Suppressor macrophage (primary cell): ENCODE measurements at regions not wholly inside any gene's neighbourhood (a gene's known extent, or its start where the extent isn't known, plus 50 kb on each side); places are given as distances from the start of the nearest gene placed in this dataset.
"Not testable (repeated sequence)": the region's sequence is repeated elsewhere in the genome, so short reads cannot be mapped to it uniquely, and the experiment has no call there.

Experiments
- DNase-seq, 4 experiments: peaks; one replicate each; pipeline ENCODE4 v3.0.0-alpha.2; 2020 to 2022

DNA sequence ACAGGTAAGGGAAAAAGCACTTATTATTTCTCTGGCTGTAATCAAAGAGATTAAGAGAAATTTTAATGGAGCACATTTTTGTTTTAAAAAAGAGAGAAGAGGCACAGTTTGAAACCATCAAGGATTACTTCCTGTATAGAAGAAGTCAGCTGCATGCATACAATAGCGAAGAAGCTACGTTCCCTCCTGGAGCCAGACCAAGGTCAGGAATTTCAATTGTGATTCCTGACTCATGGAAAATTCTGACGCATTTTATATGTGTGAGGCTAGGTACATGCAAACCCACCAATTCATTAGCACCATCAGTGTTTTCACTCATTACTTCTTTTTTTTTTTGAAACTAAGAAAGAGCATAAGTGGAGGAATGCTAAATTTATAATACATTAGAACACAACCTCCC lies 232.7 kb upstream of the SGK1 start:
- no peak for DNase-seq

DNA sequence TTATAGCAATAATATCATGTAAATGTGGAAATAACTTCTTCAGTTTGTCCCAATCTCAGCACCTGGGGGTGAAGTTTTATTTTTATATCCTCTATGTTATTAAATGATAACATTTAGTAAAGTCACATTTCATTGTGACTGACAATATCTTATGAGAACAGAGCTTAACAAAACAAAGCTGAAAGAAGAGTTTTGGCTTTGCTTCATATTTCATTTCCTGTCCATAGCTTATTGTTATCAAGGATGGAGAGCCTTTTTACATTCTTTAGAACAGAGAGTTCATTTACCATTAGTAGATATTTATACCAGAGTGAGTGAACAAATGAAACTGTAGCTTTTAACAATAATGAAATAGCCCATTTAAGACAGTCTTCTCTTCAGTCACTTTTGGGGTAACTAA lies 231.9 kb upstream of the SGK1 start:
- DNase-seq = no peak

DNA sequence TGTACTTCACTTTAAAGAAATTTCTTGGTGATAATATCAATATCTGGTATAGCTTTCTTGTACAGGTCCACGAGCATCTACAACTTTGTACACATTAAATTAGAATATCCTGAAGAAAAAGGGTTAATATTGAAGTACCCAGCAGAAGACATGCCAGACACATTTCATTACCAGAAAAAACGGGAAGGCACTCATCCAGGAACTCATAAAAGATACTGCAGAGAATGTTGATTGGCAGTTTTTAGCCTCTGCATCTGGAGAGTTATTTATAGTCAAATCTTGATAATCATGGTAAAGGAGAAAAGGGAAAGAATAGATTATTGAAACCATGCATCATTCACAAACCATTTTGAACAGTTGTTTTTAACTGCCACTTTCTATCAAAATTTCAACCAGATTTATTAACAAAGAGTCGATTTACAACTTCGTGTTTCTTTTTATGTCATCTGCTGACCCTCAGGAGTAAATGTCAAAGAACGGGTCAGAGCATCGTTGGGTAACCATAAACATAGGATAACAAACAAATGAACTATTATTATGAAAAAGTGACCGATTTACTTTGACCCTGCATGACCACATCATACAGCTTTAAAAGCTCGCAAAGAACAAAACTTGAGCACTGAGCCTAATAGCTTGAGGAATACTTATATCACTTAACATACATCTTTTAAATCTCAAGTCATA lies 229.2 kb upstream of the SGK1 start:
- DNase-seq = no peak

DNA sequence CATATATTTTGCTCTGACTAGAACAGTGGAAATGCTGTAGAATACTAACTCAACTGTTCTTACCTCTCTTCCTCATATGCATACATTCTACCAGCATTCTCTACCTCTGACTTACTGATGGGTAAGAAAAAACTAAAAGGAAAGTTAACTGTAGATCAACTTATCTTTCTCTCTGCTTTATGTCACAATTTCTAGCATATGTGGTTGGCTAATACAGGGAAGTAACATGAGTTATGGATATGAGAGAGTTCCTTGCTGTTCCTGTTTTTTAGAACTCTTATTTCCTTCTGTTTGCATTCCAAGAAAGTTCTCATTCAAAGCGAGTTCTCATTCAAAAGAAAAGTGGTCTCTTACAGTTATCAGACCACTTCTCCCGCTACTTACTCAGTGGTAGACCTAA lies 226.8 kb upstream of the SGK1 start:
- DNase-seq = peak in 3 of 4 experiments; percentile 29 to 83 (median 79)

DNA sequence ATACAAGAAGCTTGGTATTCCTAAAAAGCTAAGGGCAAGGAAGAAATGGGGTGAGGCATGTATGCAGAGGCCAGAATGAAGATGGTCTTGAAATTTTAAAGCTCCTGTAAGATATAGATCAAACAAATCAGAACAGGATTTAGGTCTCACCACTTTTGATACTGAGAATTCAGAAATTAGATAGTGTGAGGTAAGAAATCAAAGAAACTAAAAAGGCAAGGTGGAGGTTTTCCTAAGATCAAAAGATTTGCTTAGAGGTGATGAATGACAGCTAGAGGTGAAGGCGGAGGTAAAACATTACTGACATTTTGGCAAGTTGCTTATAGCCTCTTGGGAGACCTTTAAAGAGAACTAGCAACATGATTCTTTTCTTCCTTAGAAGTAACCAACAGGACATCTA lies 225.2 kb upstream of the SGK1 start:
- no peak for DNase-seq

DNA sequence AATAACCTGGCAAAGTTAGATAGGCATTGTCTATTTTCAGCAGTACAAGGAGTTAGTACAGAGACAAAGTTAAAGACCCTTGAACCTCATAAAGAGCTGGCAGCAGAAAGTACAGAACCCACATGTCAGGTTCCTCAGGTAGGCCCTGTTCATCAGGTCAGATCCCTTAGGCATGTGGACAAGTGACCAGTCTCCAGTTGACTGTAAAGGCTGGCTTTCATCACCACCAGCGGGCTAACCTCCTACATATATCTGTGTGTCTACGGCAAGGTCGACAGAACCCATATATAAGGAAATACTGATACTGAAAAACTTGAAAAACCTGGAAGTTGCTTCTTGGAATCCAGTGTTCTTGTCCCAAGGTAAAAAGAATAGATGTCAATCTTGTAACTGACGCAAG lies 223.1 kb upstream of the SGK1 start:
- no peak for DNase-seq

DNA sequence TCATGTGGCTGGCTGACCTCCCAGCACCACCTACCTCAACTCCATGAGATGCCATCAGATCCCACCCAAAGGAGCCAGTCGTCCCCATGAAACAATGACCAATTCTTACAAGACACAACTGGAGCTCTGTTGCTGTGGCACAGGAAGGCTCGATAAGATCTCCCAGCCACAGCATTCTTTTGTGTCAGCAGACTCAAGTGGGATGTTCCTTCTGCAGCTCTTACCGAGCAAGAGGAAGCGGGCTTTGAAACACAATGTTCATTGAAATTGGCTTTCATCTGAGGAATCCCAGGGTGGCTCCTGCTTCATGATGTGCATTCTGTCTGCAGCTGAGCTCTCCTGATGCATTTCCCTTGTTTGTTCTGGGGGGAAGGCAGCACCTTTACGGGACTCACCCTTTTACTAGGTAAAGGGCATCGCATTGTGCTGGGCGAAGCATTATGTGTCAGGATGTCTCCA lies 222.0 kb upstream of the SGK1 start:
- DNase-seq = peak; percentile 59 to 80 (median 72)

DNA sequence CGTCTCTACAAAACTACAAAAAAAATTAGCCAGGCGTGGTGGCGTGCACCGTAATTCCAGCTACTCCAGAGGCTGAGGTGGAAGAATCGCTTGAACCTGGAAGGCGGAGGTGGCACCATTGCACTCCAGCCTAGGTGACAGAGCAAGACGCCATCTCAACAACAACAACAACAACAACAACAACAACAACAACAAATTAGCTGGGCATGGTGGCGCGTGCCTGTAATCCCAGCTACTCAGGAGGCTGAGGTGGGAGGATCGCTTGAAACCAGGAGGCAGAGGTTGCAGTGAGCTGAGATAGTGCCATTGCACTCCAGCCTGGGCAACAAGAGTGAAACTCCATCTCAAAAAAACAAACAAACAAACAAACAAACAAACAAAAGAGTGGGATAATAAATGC lies 219.9 kb upstream of the SGK1 start:
- not testable (repeated sequence) for DNase-seq

DNA sequence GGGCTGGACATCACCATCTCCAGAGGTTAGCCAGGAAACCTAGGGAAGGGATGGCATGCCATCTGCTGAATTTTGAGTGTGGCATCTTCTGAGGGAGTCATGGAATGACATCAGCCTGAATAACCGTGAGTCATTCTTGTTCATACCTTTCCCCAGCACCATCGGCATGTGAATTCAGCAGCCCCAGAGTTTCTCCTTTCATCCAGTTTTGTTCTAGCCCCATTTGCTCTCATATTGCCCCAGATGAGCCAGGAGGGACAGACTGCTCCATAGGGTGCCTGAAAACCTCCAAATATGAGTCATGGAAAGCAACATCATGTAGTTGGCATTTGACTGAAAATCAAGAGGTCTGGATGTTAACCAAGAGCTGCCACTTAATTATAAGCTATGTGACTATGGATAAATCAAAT lies 219.2 kb upstream of the SGK1 start:
- no peak for DNase-seq

DNA sequence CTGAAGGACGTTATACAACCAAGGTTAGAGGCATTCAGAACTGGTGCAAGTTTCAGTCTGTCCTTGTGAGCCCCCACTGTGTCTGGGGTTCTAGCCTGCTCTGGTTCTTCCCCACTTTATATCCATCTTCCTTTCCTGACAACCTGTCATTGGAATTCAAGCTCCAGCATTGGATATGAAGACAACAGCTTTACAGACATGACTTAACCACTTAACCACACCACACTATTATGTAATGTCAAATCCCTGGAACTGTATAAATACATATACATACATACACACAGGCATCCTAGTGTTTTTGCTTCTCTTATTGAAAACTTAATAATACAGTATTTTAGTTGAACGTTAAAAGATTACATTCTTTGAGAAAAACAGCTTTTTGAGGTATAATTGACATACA lies 217.9 kb upstream of the SGK1 start:
- DNase-seq = no peak

DNA sequence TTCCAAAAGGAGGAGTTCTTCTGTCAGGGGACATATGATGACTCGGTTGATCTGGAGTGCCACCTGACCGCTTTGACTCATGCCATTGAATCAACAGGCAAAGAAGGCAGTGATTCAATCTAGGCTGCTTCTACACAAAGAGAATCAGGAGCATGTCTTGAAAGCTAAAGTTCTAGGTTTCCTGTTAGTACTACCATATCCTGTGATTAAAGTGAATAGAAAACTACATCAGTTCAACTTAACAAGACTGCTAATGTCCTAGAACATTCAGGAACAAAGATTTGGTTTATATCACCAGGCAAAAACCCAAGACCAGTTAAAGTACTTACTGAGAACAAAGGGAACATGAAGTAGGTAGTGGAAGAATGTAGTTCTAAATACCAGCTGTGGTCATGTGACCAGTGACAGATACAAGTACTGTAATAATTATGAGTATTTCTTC lies 216.8 kb upstream of the SGK1 start:
- DNase-seq = peak in 1 of 4 experiments; percentile 25

DNA sequence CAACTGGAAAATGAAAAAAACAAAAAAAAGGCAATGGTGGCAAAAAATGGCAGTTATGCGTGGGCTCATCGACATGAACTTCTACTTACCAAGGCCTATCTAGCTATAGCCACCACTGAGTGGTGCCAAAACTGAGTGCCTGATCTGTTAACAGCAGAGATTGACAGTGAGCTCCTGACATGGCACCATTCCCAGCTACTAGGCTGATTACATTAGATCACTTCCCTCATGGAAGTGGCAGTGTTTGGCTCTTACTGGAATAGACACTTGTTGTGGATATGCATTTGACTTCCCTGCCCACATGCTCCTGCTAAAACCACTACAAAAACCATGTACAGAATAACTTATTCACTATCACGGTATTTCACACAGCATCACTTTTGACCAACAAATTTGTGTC lies 216.1 kb upstream of the SGK1 start:
- no peak for DNase-seq

DNA sequence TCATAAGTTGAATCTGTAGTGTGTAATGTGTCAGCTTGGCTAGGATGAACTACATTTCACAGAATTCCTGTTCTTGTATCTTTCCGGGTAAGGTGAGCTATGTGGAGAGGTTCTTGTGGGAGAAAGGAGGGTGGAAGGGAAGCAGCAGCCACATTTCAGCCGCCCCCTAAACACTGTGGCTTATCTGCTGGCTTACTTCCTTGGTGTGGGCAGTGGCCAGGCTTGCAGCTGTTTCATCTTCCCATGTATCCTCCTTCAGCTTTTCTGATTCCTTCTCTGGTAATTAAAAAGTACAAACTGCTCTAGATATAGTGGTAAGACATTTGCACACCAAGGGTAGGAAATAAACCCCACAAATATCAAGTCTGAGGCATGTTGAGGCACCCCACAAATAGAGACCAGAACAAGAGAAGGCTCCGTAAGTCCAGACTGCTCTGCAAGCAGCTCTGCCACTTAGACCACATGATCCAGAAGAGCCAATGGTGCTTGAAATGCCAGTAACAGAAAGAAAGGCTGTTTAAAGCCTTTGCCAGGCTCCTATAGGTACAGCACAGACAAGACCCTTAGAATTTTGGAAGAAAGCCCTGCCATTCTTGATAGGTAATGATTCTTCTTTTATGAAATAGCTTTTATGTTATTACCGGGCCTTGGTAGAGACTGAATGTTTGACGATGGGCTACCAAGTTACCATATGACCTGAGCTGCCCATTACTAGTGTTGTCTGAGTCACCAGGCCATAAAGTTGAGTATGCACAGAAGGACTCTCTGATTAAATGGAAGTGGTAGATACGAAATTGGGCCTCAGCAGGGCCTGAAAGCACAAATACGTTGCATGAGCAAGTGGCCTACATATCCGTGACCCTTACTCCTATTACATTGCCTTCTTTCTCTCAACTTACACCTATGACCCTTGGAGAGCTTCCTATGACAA lies 215.0 kb upstream of the SGK1 start:
- peak in 2 of 4 experiments; percentile 51 to 57 for DNase-seq

DNA sequence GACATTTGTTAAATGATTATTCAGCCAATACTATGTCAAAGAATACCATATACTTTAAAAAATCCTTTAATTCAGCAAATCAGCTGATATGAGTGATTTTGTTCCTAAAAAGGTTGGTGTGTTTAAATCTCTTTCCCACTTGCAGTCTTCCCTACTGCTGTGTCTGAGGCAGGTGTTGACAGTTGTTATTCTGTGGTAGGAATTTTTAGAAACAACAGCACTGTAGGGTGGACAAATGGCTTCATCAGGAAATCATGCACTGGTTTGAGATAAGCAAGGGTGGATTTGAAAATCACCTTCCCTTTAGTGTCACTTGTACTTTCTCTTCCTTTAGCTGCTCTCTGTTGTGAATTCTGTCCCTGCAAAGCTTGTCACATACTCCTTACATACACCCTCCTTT lies 213.7 kb upstream of the SGK1 start:
- no peak for DNase-seq

DNA sequence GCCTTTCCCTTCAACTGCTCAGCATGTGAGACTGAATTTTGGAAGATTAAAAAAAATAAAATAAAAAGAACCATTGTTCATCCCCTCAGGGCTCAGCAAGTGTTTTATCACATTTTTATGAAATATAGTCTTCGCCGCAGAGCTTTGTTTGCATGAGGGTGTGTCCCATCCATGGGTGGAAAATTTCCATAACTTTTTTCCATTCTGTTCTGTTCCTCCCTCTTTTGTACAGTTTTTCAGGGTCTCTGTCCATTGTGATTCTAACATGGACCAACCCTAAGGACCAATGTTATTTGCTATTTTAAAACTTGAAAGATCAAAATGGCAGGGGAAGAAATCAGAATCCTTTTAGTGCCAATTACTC lies 213.3 kb upstream of the SGK1 start:
- no peak for DNase-seq

DNA sequence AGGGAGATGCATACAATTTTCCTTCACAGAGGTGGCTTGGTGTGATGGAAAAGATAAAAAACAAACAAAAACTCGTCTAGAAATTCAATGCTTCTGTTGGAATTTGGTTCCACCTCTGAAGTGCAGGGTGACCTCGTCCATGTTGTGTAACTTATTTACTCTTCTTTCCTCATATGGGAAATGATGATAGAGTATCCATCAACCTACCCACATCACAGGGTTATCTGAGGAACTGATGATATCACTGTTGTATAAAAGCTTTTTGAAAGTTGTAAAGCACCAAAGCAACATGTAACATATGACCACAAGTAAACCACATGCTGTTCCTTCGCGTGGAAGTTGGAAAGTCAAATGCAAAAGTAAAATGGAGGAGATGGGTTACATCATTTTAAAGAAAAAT lies 212.0 kb upstream of the SGK1 start:
- DNase-seq = peak; percentile 58 to 93 (median 74)

DNA sequence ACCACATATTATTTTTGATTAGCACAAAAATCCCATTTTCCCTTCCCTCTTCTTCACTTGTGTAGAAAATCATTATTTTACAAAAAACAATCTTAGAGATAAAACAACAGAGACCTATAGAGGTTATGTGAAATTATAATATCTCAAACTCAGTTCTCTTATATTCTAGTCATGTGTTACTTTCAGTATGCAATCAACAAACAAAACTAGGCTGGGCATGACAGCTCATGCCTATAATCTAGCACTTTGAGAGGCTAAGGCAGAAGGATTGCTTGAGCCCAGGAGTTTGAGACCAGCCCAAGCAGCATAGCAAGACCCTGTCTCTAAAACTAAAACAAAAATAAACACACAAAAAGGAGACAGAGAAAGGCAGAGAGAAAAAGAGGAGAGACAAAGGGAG lies 211.4 kb upstream of the SGK1 start:
- peak in 1 of 4 experiments; percentile 24 for DNase-seq

DNA sequence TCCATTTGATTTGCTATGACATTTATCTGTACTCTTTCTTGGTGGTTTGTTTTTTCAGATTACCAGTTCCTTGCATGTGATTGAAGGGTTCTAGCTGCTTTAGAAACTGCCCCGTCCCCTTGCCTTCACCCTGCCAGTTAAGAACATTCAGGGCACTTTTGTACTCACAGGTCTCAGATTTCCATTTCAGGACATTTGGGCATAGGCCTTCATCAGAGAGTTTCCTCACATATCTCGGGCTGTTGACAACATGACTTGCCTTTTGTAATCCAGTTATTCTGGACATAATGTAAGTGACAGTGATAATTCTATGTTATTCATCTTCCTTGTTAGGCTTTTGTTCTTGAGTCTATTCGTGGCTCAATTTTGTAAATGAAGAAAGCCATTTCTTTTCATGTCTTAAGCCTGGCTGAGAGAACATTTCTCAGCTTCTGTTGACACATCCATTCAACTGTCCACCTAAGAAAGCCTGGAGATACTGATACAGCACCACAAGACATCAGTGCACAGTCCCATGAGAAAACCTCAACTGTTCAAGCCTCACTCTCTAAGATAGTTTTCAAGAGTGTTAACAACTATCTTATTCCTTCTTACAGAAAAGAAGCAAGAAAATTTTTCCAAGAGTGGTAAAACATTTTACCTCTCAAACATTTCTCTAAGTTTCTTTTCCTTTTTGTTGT lies 209.3 kb upstream of the SGK1 start:
- DNase-seq = no peak

DNA sequence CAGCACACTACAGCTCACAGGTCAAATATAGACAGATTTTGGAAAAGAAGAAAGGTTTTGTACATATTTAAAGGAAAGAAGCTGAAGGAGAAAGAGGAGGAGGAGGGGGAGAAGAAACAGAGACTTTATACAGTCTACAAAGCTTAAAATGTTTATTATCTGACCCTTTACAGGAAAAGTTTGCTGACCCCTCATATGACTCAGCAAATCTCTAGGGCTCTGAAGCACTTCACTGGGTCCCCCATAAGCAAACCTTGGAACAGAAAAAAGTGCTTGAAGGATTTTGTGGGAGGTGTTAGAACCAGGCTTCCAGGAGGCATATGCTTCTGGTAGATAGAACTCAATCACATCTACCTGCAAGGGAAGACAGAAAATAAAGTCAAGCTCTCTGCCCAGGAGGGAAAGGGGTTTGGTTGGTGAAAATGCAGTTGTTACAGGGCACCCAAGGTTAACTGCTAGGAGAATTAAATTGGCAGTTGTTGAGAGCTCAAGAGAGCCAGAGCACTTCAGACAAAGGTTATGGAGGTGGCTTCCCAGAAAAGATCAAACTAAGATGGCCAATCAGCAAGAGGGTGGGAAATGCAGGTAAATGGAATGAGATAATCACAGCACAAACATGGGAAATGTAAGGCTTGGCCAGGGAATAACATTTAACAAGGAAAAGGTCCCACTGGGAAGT lies 207.4 kb upstream of the SGK1 start:
- no peak for DNase-seq

DNA sequence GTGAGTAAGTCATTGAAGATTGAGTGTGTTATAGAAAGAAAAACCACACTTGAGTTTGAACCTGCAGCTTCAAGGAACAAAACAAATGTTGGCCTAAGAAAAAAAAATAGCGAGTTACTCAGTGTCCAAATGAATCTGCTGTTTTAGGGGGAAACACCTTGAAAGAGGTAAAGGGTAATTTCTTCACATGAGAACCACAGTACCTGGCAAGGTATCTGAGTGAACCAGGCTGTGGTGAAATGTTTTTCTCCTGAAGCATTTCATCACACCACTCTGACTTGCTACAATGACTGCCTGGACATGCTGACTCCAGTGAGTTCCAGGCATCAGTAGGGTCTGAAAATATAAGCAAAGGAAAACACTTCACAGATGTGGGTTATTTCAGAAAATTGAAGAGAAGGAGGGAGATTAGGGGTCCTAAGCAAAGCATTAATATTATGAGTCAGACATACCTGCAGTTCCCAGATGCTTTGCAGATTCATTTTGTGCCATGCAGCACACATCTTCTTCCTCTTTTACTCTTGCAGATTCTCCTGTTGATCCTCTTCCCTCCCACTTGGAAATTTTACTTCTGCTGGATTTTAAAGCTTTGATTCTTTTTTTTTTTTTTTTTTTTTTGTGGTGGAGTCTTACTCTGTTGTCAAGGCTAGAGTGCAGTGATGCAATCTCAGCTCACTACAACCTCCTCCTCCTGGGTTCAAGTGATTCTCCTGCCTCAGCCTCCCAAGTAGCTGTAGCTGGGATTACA lies 206.2 kb upstream of the SGK1 start:
- DNase-seq = peak in 3 of 4 experiments; percentile 24 to 68 (median 62)

DNA sequence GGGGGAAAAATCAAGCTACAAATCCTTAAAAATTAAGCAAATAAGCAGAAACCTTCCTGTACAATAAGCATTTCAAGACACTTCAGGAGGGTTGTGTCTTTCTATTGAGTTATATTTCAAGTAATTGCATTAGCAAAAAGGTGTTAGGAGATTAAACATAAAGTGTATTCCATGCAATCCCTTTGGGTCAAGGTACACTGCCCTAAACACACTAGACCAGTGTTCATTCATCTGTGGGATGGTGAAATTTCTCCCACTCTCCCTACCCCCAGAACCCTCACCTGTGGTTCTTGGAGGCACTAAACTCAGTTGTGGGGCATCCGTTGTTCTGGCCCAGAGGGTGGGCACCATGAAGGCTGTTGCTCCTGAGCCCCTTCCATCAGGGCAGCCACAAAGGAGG lies 205.1 kb upstream of the SGK1 start:
- DNase-seq = no peak

DNA sequence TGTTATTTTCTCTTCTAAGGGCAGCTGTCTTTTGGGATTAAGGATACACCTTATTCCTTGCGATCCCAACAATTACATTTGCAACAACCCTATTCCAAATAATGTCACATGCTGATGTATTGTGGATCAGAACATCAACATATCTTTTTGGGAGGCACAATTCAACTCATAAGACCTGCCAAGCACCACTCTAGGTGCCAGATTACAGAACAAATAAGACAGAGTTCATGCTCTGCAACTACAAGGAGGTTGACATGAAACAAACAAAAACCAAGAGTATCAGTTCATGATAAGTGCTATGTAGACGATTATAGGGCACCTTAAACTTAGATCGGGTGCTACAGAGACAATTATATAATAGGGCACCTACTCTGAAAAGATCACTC lies 203.2 kb upstream of the SGK1 start:
- DNase-seq = no peak
